ENCODE measurements at regions not wholly inside any gene's neighbourhood (a gene's known extent, or its start where the extent isn't known, plus 50 kb on each side); places are given as distances from the start of the nearest gene placed in this dataset.
A peak's percentile ranks its signal among the peaks of the same experiment; 100 is the strongest.

- no peak for DNase-seq (ENCODE audit: low spot score in 2 of 2, unreplicated experiment in 2 of 2)
- Mint-ChIP-seq H3K36me3 (no peaks in the 10 kb centered on the region), H3K27ac (peak overlapping the region; percentile 26), H3K4me3 (no peak overlapping the region), H3K4me1 (peaks cover 31% of the 10 kb centered on the region), H3K9me3 (peaks cover 9% of the 10 kb centered on the region), H3K27me3 (ENCODE audit: low read depth) (no peaks in the 10 kb centered on the region)
- no peak for TF ChIP-seq CTCF (IDR thresholded peaks at IDR 0.05; ENCODE audit: unreplicated experiment)
Measured at GRCh38 chr3:8204853-8205650, 296.6 kb upstream of the LMCD1 start.

- no peak for TF ChIP-seq CTCF (IDR thresholded peaks at IDR 0.05; ENCODE audit: unreplicated experiment)
- DNase-seq (ENCODE audit: low spot score in 2 of 2, unreplicated experiment in 2 of 2): no peak
- Mint-ChIP-seq H3K9me3 (peaks cover 9% of the 10 kb centered on the region), H3K36me3 (no peaks in the 10 kb centered on the region), H3K27me3 (ENCODE audit: low read depth) (no peaks in the 10 kb centered on the region), H3K4me1 (peaks cover 31% of the 10 kb centered on the region), H3K4me3 (no peak overlapping the region), H3K27ac (no peak overlapping the region)
Measured at GRCh38 chr3:8205881-8206280, 295.7 kb upstream of the LMCD1 start.

GRCh38 chr3:8206971-8207617 is 294.5 kb upstream of the LMCD1 start:
- H3K4me3 Mint-ChIP-seq: no peak overlapping the region
- H3K27me3 Mint-ChIP-seq (ENCODE audit: low read depth): no peaks in the 10 kb centered on the region
- peaks cover 13% of the 10 kb centered on the region for H3K9me3 Mint-ChIP-seq
- no peak for DNase-seq (ENCODE audit: low spot score in 2 of 2, unreplicated experiment in 2 of 2)
- peaks cover 31% of the 10 kb centered on the region for H3K4me1 Mint-ChIP-seq
- no peak for TF ChIP-seq CTCF (IDR thresholded peaks at IDR 0.05; ENCODE audit: unreplicated experiment)
- H3K36me3 Mint-ChIP-seq: no peaks in the 10 kb centered on the region
- H3K27ac Mint-ChIP-seq: peak overlapping the region; percentile 81

- TF ChIP-seq CTCF (IDR thresholded peaks at IDR 0.05; ENCODE audit: unreplicated experiment): no peak
- no peaks in the 10 kb centered on the region for H3K36me3 Mint-ChIP-seq
- no peak for DNase-seq (ENCODE audit: low spot score in 2 of 2, unreplicated experiment in 2 of 2)
Measured at GRCh38 chr3:8210882-8211341, 290.7 kb upstream of the LMCD1 start.

GRCh38 chr3:8212794-8213193 is 288.8 kb upstream of the LMCD1 start:
- no peak for DNase-seq (ENCODE audit: low spot score in 2 of 2, unreplicated experiment in 2 of 2)
- H3K36me3 Mint-ChIP-seq: no peaks in the 10 kb centered on the region
- no peak overlapping the region for H3K4me3 Mint-ChIP-seq
- TF ChIP-seq CTCF (IDR thresholded peaks at IDR 0.05; ENCODE audit: unreplicated experiment): no peak
- no peak overlapping the region for H3K27ac Mint-ChIP-seq
- H3K9me3 Mint-ChIP-seq: peaks cover 19% of the 10 kb centered on the region
- no peaks in the 10 kb centered on the region for H3K27me3 Mint-ChIP-seq (ENCODE audit: low read depth)
- peaks cover 7% of the 10 kb centered on the region for H3K4me1 Mint-ChIP-seq

More at GRCh38 chr3:8210882-8211341, 290.7 kb upstream of the LMCD1 start:
- Mint-ChIP-seq H3K27ac (no peak overlapping the region), H3K9me3 (peaks cover 13% of the 10 kb centered on the region), H3K4me1 (peaks cover 22% of the 10 kb centered on the region), H3K27me3 (ENCODE audit: low read depth) (no peaks in the 10 kb centered on the region), H3K4me3 (no peak overlapping the region)

All from mesothelial cell of epicardium (in vitro differentiated cells).